ENCODE measurements at regions not wholly inside any gene's neighbourhood (a gene's known extent, or its start where the extent isn't known, plus 50 kb on each side); places are given as distances from the start of the nearest gene placed in this dataset.
"Not testable (repeated sequence)": the region's sequence is repeated elsewhere in the genome, so short reads cannot be mapped to it uniquely, and the experiment has no call there.

DNA sequence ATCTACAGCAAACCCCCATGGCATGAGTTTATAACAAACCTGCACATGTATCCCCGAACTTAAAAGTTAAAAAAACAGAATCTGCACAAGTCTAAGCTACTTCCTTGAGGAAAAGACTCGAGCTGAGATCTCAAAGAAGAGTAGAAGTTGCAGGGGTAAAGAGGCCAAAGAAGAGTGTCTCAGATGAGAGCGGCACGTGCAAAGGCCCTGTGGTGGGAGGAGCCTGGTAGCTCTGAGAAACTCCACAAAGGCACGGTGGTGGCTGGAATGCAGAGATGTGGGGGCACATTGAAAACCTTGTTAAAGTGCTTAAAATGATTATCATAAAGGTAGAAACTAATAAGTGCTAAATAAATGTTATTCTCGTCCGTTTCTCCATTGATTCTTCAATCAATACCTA lies 103.2 kb upstream of the GRK3 start:
- TF ChIP-seq POLR2A (IDR thresholded peaks at IDR 0.05; ENCODE audit: extremely low read depth, insufficient read length) (no peak), MYC (IDR thresholded peaks at IDR 0.05; ENCODE audit: low read depth, low read length) (no peak)
- TF ChIP-seq, protein P1, sequence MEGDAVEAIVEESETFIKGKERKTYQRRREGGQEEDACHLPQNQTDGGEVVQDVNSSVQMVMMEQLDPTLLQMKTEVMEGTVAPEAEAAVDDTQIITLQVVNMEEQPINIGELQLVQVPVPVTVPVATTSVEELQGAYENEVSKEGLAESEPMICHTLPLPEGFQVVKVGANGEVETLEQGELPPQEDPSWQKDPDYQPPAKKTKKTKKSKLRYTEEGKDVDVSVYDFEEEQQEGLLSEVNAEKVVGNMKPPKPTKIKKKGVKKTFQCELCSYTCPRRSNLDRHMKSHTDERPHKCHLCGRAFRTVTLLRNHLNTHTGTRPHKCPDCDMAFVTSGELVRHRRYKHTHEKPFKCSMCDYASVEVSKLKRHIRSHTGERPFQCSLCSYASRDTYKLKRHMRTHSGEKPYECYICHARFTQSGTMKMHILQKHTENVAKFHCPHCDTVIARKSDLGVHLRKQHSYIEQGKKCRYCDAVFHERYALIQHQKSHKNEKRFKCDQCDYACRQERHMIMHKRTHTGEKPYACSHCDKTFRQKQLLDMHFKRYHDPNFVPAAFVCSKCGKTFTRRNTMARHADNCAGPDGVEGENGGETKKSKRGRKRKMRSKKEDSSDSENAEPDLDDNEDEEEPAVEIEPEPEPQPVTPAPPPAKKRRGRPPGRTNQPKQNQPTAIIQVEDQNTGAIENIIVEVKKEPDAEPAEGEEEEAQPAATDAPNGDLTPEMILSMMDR (IDR thresholded peaks at IDR 0.05; ENCODE audit: low read depth, low read length), result no peak
- TF ChIP-seq, protein P2, sequence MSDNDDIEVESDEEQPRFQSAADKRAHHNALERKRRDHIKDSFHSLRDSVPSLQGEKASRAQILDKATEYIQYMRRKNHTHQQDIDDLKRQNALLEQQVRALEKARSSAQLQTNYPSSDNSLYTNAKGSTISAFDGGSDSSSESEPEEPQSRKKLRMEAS (IDR thresholded peaks at IDR 0.05; ENCODE audit: low read depth, low read length), result no peak
- H3K4me3 ChIP-seq (ENCODE audit: low read depth, low read length), result no peak overlapping the region
- no peak for DNase-seq (ENCODE audit: low read depth)

DNA sequence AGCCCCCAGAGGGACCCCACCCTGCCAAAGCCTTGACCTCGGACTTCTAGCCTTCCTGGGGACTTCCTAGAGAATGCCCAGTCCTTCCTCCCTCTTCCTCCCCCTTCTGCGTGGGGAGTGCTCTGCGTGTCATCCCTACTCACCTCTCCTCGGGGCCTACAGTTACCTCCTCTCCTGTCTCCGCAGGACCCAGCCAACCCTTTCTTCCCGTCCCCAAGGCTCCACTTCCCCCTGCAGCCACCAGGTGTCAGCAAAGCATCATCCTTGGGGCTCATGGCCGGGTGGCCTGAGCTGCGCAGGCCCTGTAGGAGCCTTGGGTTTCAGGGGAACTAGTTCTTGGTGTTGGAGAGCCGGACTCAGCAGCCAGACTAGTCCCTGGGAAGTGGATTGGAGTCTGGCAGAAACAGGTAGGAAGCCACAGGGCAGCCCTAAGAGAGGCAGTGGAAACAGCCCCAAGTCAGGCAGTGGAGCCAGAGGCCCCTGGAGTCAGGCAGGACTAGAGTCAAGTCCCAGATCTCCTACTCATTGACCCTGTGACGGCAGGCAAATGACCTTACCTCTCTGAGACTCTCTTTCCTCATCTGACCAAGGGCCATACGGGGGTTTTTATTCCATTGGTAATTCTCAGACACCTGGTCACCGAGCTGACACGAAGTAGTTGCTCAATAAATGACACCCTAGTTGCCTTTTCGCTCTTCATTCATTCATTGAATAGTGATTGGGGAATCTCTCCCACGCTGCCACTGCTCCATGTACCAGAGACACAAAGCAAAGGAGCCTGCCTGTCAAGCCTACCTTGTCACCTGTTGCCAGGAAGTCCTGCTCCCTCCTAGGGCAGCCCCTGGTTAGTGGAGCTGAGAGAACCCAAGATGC lies 101.8 kb upstream of the GRK3 start:
- TF ChIP-seq, protein P1 (IDR thresholded peaks at IDR 0.05; ENCODE audit: low read depth, low read length), result peak; percentile 92
- not testable (repeated sequence) for H3K4me3 ChIP-seq (ENCODE audit: low read depth, low read length)
- peak; percentile 77 for DNase-seq (ENCODE audit: low read depth)

GRCh38 chr22:25463347-25463628 lies 101.2 kb upstream of the GRK3 start:
- DNase-seq (ENCODE audit: low read depth); H3K4me3 ChIP-seq (ENCODE audit: low read depth, low read length): not testable (repeated sequence)

DNA sequence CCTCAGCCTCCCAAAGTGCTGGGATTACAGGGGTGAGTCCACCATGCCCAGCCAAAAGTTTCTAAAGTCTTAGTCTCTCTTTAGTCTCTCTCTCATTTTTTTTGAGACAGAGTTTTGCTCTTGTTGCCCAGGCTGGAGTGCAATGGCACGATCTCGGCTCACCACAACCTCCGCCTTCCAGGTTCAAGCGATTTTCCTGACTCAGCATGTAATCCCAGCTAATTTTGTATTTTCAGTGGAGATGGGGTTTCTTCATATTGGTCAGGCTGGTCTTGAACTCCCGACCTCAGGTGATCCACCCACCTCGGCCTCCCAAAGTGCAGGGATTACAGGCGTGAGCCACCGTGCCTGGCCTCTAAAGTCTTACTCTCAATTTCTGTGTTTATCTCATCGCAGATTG lies 100.1 kb upstream of the GRK3 start:
- not testable (repeated sequence) for DNase-seq (ENCODE audit: low read depth); H3K4me3 ChIP-seq (ENCODE audit: low read depth, low read length)

GRCh38 chr22:25465949-25466348 lies 98.5 kb upstream of the GRK3 start:
- TF ChIP-seq POLR2A (IDR thresholded peaks at IDR 0.05; ENCODE audit: extremely low read depth, insufficient read length) (no peak), MYC (IDR thresholded peaks at IDR 0.05; ENCODE audit: low read depth, low read length) (no peak)
- TF ChIP-seq, protein P2 (IDR thresholded peaks at IDR 0.05; ENCODE audit: low read depth, low read length), result no peak
- TF ChIP-seq, protein P1 (IDR thresholded peaks at IDR 0.05; ENCODE audit: low read depth, low read length), result no peak
- DNase-seq (ENCODE audit: low read depth), result no peak
- H3K4me3 ChIP-seq (ENCODE audit: low read depth, low read length), result no peak overlapping the region

DNA sequence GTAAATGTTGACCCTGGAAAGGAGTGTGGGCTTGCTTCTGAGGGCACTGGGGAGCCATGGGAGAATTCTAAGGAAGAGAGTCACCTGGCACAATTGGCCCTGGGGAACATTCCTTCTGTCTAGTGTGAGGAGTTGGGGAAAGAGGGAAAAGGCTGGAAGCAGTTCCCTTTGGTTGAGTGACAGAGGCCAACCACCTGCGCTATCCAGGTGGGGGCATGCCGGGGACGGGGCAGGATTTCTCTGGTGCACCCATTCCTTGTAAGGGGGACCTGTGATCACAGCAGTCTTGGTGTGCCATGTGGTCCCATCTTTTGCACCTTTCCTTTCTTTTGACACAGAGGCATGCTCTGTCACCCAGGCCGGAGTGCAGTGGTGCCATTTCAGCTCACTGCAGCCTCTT lies 92.1 kb upstream of the GRK3 start:
- no peak for DNase-seq (ENCODE audit: low read depth)
- TF ChIP-seq, protein P1 (IDR thresholded peaks at IDR 0.05; ENCODE audit: low read depth, low read length), result no peak
- TF ChIP-seq, protein P2 (IDR thresholded peaks at IDR 0.05; ENCODE audit: low read depth, low read length), result no peak
- TF ChIP-seq POLR2A (IDR thresholded peaks at IDR 0.05; ENCODE audit: extremely low read depth, insufficient read length) (no peak), MYC (IDR thresholded peaks at IDR 0.05; ENCODE audit: low read depth, low read length) (no peak)
- H3K4me3 ChIP-seq (ENCODE audit: low read depth, low read length), result no peak overlapping the region

DNA sequence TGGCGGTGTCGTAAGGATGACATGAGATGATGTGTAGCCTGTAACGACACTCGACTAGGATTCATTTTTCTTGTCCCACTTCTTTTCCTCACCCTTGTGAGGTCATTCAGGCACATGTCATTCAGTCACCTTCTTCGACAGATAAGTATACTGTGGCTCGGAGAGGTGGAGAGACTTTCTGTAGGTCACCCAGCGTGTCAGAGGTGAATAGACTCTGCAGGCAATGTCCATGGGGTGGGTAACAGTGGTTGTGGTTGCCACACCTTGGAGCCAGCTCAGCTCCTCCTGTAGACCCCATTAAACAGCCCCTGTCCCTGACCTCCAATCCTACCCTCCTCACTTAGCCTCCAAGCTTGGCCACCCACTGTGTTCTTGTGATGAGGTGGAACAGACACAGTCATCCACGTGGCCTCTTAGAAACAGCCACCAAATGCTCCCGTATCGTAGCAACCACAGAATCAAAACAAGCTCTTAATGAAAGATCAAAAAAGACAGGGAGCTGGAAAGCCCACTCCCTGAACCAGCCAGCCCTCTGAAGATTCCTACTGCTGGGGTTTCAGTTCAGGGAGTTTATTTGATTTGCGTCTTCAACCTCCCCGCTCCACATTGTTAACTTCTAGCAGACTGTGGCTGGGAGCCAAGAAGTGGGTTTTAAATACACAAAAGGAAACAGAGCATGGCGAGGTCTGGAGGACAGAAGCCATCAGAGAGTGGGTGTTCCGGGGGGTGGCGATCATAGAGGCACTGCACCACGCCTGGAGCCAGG lies 89.0 kb upstream of the GRK3 start:
- no peak overlapping the region for H3K4me3 ChIP-seq (ENCODE audit: low read depth, low read length)
- DNase-seq (ENCODE audit: low read depth), result no peak

More for the DNA sequence above, 89.0 kb upstream of the GRK3 start:
- TF ChIP-seq MYC (IDR thresholded peaks at IDR 0.05; ENCODE audit: low read depth, low read length) (no peak), POLR2A (IDR thresholded peaks at IDR 0.05; ENCODE audit: extremely low read depth, insufficient read length) (no peak)
- TF ChIP-seq, protein P1 (IDR thresholded peaks at IDR 0.05; ENCODE audit: low read depth, low read length), result no peak
- TF ChIP-seq, protein P2 (IDR thresholded peaks at IDR 0.05; ENCODE audit: low read depth, low read length), result no peak
